ENCODE measurements at regions not wholly inside any gene's neighbourhood (a gene's known extent, or its start where the extent isn't known, plus 50 kb on each side); places are given as distances from the start of the nearest gene placed in this dataset.

DNA sequence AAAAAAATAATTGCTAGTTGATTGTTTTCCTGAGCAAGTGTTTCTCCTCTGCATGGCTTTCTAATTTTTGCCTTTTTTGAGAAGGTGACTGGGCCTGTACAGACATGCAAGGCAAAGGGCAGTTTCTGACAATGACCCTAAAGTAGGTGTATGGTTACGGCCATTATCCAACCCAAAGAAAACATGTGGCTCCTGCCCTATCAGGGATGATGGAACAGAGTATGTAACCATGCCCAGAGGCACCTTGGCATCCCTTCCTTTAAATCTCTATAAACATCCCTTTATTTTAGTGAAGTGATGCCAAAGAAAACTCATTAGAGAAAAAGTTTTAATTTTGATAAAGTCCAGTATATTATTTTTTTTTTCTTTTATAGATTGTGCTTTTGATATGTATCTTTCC, 217.5 kb downstream of the LPIN1 start:
- TF ChIP-seq, protein P1, sequence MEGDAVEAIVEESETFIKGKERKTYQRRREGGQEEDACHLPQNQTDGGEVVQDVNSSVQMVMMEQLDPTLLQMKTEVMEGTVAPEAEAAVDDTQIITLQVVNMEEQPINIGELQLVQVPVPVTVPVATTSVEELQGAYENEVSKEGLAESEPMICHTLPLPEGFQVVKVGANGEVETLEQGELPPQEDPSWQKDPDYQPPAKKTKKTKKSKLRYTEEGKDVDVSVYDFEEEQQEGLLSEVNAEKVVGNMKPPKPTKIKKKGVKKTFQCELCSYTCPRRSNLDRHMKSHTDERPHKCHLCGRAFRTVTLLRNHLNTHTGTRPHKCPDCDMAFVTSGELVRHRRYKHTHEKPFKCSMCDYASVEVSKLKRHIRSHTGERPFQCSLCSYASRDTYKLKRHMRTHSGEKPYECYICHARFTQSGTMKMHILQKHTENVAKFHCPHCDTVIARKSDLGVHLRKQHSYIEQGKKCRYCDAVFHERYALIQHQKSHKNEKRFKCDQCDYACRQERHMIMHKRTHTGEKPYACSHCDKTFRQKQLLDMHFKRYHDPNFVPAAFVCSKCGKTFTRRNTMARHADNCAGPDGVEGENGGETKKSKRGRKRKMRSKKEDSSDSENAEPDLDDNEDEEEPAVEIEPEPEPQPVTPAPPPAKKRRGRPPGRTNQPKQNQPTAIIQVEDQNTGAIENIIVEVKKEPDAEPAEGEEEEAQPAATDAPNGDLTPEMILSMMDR (IDR thresholded peaks at IDR 0.05; ENCODE audit: borderline replicate concordance, extremely low read depth, low read length, poor library complexity, severe bottlenecking): no peak
- TF ChIP-seq EZH2 (IDR thresholded peaks at IDR 0.05; ENCODE audit: borderline replicate concordance, low read depth, low read length, severe bottlenecking): no peak
